PC-9 (cell line): ENCODE measurements at regions not wholly inside any gene's neighbourhood (a gene's known extent, or its start where the extent isn't known, plus 50 kb on each side); places are given as distances from the start of the nearest gene placed in this dataset.

ENCODE experiments used
- CTCF ChIP-seq: fragments of 200-600 bp; sonication (generic); conservative IDR thresholded peaks from 2 replicates; pipeline ENCODE4 v1.6.1; 2017; ENCODE audit warnings: mixed run types, antibody characterized with exemption, mild to moderate bottlenecking, moderate library complexity
- EZH2 ChIP-seq: fragments of 200-600 bp; sonication (generic); IDR thresholded peaks from 2 replicates; pipeline ENCODE4 v1.8.0; 2017; ENCODE audit warnings: antibody characterized with exemption, low read depth

- TF ChIP-seq CTCF (no peak), EZH2 (no peak)
Measured at GRCh38 chr5:71907001-71907588, 188.0 kb downstream of the CARTPT start.
